ENCODE measurements at regions not wholly inside any gene's neighbourhood (a gene's known extent, or its start where the extent isn't known, plus 50 kb on each side); places are given as distances from the start of the nearest gene placed in this dataset.

DNA sequence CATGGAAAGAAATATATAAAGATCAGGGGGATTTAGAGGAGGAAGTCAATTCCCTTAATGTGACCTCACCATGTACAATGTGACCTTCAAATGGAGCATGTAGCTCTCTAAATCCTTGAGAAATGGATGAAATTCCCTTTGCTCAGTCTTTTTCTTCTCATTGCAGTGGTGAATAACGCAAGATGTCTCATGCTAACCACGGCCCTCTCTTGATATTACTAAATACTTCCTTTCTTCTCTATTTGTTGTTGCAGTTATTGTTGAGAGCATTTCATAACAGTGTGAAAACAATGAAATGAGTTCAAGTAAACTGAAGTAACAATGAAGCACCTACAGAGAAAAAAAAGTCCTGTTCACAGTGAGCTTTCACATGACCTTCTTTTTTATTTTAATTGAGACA, 55.6 kb downstream of the ZNF281 start:
- no peak for DNase-seq

DNA sequence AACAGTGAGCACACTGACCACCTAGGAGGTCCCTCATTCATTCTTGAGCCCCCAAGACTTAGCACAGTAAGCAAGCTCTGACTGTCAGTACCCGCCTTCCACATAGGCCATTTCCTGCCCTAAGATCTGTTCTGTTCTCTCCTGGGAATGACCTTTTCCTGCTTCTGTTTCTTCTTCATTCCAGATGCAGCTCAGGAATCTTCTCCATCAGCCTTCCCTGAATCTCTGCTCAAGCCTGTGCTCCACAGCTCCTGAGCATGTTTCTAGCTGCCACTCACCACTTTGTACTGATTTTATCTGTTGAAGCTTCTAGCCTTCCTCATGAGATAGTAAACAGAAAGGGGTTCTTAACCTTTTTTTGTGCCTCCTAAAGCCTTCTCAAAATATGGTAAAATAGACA, 56.6 kb downstream of the ZNF281 start:
- no peak for DNase-seq

- peak; percentile 42 for DNase-seq
Measured at GRCh38 chr1:200351826-200352549, 57.8 kb downstream of the ZNF281 start.

GRCh38 chr1:200351425-200351824, 58.4 kb downstream of the ZNF281 start:
- no peak for DNase-seq

GRCh38 chr1:200346700-200347099, 63.1 kb downstream of the ZNF281 start:
- no peak for DNase-seq

- no peak for DNase-seq
Measured at GRCh38 chr1:200345520-200345919, 64.3 kb downstream of the ZNF281 start.

DNA sequence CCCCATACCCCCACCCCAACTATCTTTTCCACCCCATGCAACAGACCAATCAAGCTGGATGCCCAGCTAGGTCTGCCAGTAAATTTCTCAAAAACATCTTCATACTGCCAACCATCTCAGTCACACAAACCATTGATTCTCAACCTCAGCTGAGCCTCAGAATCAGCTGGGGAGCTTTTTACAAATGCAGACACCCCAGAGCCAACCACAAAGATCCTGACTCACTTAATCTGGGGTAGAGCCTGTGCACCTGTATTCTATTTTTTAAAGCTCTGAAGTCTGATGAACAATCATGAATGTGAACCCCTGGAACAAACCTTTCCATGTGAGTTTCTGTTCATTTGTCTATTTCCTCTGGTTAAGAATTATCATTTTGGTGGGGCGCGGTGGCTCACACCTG, 66.0 kb downstream of the ZNF281 start:
- no peak for DNase-seq

GRCh38 chr1:200342511-200343311, 67.1 kb downstream of the ZNF281 start:
- no peak for DNase-seq

GRCh38 chr1:200338451-200338850, 71.4 kb downstream of the ZNF281 start:
- DNase-seq, result no peak

DNA sequence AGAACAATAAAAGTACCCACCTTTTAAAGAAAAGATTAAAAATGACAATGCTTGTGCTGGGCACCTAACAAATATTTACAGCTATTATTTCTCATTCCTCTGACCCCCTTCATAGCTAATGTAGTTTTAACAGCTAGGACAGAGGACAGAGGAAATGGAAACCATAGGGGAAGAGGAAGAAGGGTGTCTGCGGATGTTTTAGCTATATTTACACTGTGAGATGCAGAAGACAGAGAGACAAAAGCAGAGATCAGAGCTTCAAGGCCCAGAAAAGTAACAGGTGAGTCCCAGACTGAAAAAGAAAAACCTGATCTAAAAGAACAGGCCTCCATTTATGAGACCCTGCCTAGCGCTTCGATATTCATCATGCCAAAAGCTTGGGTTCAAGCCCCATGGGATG, 72.0 kb downstream of the ZNF281 start:
- DNase-seq, result no peak

GRCh38 chr1:200337410-200337809, 72.4 kb downstream of the ZNF281 start:
- DNase-seq, result no peak

- DNase-seq, result no peak
Measured at GRCh38 chr1:200336901-200337391, 72.9 kb downstream of the ZNF281 start.

GRCh38 chr1:200336101-200336845, 73.6 kb downstream of the ZNF281 start:
- no peak for DNase-seq

GRCh38 chr1:200334661-200335256, 75.1 kb downstream of the ZNF281 start:
- no peak for DNase-seq

GRCh38 chr1:200333329-200333728, 76.5 kb downstream of the ZNF281 start:
- no peak for DNase-seq

- DNase-seq, result no peak
Measured at GRCh38 chr1:200332716-200333115, 77.1 kb downstream of the ZNF281 start.

DNA sequence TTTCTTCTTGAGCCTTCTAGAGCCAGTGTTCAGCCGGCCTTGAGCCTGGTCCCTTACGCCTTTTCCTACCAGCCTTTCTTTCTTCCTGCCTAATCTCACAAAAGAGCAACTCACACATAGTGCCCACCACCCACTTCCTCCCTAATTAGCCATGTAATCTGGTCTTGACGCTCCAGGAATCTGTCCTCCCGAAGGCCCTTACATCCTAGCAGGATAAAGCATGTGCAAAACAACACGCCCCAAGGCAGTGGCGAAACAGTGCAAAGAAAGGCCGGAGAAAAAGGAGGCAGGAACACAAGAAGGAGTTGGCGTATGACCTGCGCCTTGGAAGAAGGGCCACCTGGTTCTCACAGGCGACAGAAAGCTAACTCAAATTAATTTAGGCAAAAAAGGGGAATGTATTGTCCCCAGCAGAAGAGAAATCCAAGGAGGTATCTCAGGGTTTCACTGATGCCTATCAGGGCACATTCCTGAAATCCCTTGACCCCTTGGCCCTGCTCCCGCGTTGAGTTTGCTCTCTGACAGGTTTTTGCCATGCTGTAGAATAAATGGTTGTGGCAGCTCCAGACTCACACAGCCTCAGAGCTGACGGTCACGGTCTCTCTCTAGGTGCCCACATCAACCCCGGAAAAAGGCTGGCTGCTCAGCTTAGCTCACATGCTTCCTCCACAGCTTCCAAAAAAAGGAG, 79.0 kb downstream of the ZNF281 start:
- no peak for DNase-seq

GRCh38 chr1:200329208-200329882, 80.5 kb downstream of the ZNF281 start:
- DNase-seq, result no peak

GRCh38 chr1:200328379-200328778, 81.5 kb downstream of the ZNF281 start:
- DNase-seq, result no peak

DNA sequence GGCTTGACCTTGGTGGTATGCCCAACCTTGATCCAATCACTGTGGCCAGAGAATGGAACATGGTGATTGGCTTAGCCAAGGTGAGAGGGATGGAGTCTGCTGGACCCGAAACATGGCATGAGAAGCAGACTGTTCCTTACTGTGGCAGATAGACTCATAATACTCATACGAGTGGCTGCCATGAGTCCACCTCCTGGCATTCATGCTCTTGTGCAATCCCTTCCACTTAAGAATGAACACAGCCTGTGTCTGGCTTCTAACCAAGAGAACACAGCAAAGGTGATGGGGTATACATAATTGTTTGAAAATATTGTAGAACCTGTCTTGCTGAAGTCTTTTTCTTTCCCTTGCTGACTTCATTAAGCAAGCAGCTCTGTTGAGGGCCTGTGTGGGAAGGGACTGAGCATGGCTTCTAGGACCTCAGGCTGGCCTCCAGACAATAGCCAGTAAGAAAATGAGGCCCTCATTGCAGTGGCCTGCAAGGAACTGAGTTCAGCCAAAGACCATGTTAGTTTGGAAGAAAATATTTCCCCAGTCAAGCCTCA, 85.9 kb downstream of the ZNF281 start:
- no peak for DNase-seq

- DNase-seq, result no peak
Measured at GRCh38 chr1:200319148-200319547, 90.7 kb downstream of the ZNF281 start.

DNA sequence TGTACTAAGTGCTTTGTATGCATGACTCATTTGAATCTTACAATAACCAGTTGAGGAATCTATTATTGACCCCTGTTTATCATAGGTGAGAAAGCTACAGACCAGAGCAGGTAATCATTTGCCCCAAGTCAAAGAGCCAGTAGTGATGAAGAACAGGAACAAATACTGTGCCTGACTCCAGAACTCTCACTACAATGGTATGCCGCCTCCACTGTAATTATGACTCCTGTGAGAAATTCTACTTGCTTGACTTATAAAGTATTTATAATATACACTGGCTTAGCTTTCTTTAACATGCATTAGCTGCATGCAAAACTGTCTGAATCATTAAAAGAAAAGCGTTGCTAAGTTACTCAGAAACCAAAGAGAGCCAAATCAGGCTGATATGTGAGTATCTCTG, 92.6 kb downstream of the ZNF281 start:
- no peak for DNase-seq

Data from CD4-positive, alpha-beta T cell treated with Interleukin-17A for 1 hour (primary cell).